ENCODE measurements at regions not wholly inside any gene's neighbourhood (a gene's known extent, or its start where the extent isn't known, plus 50 kb on each side); places are given as distances from the start of the nearest gene placed in this dataset.

DNA sequence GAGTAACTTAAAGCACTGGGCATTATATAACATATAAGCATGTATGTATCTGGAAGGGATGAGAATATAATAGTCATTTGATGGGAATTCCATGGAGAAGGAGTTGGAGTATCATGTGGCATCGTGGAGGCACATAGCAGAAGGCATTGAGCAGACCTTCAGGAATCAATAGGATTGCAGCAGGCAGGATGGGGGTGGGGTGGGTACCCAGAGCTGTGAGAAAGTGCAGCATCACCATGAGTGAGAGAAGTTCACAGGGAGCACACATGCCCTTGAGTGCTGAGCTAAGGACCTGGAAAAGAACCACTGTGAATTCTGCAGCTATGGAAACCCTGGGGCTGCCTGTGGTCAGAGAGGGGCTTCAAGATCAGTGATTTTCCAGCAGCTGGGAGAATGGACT lies 57.3 kb downstream of the MED10 start:
- TF ChIP-seq, protein P1, sequence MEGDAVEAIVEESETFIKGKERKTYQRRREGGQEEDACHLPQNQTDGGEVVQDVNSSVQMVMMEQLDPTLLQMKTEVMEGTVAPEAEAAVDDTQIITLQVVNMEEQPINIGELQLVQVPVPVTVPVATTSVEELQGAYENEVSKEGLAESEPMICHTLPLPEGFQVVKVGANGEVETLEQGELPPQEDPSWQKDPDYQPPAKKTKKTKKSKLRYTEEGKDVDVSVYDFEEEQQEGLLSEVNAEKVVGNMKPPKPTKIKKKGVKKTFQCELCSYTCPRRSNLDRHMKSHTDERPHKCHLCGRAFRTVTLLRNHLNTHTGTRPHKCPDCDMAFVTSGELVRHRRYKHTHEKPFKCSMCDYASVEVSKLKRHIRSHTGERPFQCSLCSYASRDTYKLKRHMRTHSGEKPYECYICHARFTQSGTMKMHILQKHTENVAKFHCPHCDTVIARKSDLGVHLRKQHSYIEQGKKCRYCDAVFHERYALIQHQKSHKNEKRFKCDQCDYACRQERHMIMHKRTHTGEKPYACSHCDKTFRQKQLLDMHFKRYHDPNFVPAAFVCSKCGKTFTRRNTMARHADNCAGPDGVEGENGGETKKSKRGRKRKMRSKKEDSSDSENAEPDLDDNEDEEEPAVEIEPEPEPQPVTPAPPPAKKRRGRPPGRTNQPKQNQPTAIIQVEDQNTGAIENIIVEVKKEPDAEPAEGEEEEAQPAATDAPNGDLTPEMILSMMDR (IDR thresholded peaks at IDR 0.05; ENCODE audit: low read depth, low read length): no peak
- no peak overlapping the region for H3K4me3 ChIP-seq (ENCODE audit: low read depth, low read length)
- no peak for DNase-seq (ENCODE audit: low read depth, low spot score)
- in situ Hi-C loops (cut with HindIII; ENCODE audit: low sequenced_read_pairs): no loop called here

DNA sequence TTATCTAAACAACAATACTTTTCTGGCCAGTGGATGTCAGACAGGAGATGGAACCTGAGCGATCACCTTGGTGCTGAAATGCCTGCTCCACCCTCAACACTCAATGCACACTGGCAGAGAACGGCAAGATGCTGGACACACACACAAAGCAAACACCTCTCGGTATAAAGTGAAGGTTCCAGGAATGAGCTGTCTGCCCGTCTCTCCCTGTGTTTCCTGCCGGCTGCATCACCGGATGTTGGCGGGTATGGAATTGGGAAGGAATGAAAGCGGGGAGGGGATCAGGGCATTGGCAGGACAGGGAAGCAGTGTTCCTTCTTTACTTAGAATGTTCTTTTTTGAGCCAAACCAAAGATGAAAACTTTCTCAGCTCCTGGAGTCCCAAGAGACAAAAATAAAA lies 59.2 kb downstream of the MED10 start:
- TF ChIP-seq, protein P1 (IDR thresholded peaks at IDR 0.05; ENCODE audit: low read depth, low read length): no peak
- no peak overlapping the region for H3K4me3 ChIP-seq (ENCODE audit: low read depth, low read length)
- in situ Hi-C loops (cut with HindIII; ENCODE audit: low sequenced_read_pairs): no loop called here
- DNase-seq (ENCODE audit: low read depth, low spot score): no peak

DNA sequence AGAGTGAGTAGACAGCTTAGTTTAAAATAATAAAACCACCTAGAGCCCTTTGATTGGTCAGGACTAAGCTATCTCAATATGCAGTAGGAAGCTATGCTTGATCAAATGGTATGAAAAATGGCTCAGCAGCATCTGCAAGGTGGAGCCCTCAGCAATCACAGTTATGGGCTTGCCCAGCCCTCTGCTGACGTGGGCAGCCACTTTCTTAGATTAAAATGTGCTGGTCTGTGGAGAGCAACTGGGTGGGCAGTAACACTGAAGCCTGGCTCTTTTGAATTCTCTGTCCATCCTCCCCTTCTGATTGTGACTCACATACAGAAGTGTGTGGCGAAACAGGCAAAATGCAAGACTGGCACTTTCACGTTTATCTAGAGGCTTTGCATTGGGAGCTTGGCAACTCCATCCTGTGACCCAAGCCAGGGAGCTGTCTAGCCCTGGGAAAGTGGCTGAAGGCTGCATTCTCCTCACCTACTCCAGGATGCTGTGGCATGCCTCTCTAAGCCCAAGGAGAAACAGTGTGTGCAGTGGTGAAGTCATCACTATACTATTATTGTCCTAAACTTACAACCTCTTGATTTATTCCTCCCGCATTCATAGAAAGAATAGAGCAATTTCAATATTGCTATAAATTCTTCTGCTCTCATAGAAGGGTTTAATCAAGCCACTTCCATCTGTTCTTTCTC lies 61.1 kb downstream of the MED10 start:
- in situ Hi-C loops (cut with HindIII; ENCODE audit: low sequenced_read_pairs): no loop called here
- H3K4me3 ChIP-seq (ENCODE audit: low read depth, low read length): no peak overlapping the region
- no peak for DNase-seq (ENCODE audit: low read depth, low spot score)
- TF ChIP-seq, protein P1 (IDR thresholded peaks at IDR 0.05; ENCODE audit: low read depth, low read length): no peak

DNA sequence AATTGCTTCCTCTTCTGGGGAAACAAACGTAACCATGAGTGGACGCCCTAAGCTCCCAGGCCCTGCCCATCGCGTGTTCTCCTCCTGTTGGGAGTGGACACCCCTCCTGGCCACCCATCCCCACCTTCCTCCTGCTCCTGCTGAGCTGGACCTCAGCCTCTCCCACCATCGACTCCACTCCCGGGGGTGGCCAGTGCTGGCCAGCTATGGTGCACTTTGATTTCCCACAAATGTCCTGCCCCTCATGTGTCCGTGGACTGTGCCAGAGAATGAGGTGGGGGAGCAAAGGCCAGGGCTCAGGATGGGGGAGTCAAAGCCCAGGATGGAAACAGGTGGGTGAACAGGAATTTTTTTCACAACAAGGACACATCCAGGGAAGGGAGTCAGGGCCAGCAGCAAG lies 62.8 kb downstream of the MED10 start:
- DNase-seq (ENCODE audit: low read depth, low spot score): no peak
- in situ Hi-C loops (cut with HindIII; ENCODE audit: low sequenced_read_pairs): no loop called here
- TF ChIP-seq, protein P1 (IDR thresholded peaks at IDR 0.05; ENCODE audit: low read depth, low read length): no peak
- H3K4me3 ChIP-seq (ENCODE audit: low read depth, low read length): no peak overlapping the region

DNA sequence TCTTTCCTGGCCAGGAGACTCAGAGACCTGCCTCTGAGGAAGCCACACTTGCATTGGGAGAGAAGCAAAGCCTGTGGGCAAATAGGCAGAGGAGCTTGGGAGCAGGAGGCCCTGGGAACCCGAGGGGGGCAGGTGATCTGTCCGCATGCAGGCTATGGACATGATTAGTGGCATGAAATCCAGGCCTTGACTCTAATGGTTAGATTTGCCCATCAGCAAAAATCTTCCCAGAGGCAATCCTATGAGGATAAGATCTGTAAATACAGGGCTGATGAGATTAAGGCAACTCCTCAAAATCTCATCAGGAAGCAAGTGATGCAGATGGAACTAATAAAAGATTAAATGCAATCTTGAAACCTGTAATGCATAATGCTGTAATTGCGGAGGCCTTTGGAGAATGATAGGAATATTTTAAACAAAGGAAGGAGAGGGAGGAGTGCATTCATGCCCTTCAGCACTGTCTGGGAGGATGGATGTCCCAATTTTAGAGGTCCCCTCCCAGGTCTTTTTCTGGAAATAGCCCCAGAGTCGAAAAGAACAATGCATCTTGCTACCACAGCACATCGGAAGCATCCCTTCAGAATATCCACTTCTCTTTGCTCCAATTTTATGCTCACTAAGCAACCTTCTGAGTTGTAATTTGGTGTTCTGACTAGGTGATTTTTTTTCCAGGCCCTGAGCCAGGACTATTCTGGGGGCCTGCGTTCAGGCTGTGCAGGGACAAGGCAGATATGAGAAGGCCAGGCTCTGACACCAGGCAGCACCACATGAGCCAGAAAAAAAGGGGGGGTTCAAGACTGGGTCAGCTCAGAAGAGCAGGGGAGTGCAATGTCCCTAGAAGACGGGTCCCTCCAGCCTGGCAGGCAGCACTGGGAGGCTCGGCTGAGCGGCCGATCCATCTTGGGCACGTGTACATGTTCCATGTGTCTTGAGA lies 66.5 kb downstream of the MED10 start:
- DNase-seq (ENCODE audit: low read depth, low spot score): no peak
- no peak overlapping the region for H3K4me3 ChIP-seq (ENCODE audit: low read depth, low read length)
- TF ChIP-seq, protein P1 (IDR thresholded peaks at IDR 0.05; ENCODE audit: low read depth, low read length): no peak
- in situ Hi-C loops (cut with HindIII; ENCODE audit: low sequenced_read_pairs): no loop called here

DNA sequence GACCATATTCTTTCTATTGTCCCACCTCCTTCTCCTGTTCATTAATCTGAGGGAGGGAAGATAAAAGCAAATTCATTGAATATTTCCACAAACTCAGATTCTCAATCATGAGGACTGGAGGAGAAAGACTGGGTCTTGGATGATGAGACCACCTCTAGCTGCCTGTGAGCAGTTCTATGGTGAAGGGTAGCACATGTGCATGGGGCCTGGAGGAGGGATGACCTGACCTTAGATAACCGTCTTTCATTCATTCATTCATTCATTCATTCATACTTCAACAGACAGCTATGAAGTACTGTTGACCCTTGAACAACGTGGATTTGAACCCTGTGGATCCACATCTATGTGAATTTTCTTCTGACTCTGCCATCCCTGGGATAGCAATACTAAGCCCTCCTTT lies 68.4 kb downstream of the MED10 start:
- no peak for DNase-seq (ENCODE audit: low read depth, low spot score)
- TF ChIP-seq, protein P1 (IDR thresholded peaks at IDR 0.05; ENCODE audit: low read depth, low read length): no peak
- no peak overlapping the region for H3K4me3 ChIP-seq (ENCODE audit: low read depth, low read length)
- in situ Hi-C loops (cut with HindIII; ENCODE audit: low sequenced_read_pairs): no loop called here

Data from astrocyte of the spinal cord (primary cell).